PC-9 (cell line): ENCODE measurements at regions not wholly inside any gene's neighbourhood (a gene's known extent, or its start where the extent isn't known, plus 50 kb on each side); places are given as distances from the start of the nearest gene placed in this dataset.

ENCODE experiments used
- BruUV-seq: library from RNA; stranded (reverse); fragments of 400-500 nt; replicated peaks from 2 replicates; lab custom pipeline; 2021; lab: Mats Ljungman, UMichigan
- CTCF ChIA-PET: fragments of 300-600 bp; sonication (Branson Sonifier 250); formaldehyde crosslinking; loops from one replicate; lab custom pipeline; 2022; ENCODE audit warnings: antibody characterized with exemption; lab: Charles Lee
- POLR2A ChIA-PET: fragments of 300-600 bp; sonication (Branson Sonifier 250); formaldehyde crosslinking; loops from one replicate; lab custom pipeline; 2022; ENCODE audit warnings: antibody characterized with exemption; ENCODE audit not compliant: unreplicated experiment; lab: Charles Lee
- DNase-seq, 2 experiments: peaks; one replicate each; pipeline versions ENCODE4 v3.0.0 to v3.0.0-alpha.2; 2015 to 2022; ENCODE audit warnings: mixed read lengths in 1 of 2
- H2AFZ ChIP-seq: fragments of 200-600 bp; sonication (generic); 2 replicates; pipeline ENCODE4 v1.8.1; 2017; ENCODE audit warnings: antibody characterized with exemption
- H3F3A ChIP-seq: fragments of 200-600 bp; sonication (generic); 2 replicates; pipeline ENCODE4 v1.8.1; 2017; ENCODE audit warnings: antibody characterized with exemption, mild to moderate bottlenecking, low read depth; ENCODE audit not compliant: insufficient read depth
- H3K27ac ChIP-seq: fragments of 200-600 bp; sonication (generic); 2 replicates; pipeline ENCODE4 v1.6.1; 2016; ENCODE audit warnings: mixed run types
- H3K27me3 ChIP-seq: fragments of 200-600 bp; sonication (generic); 2 replicates; pipeline ENCODE4 v1.6.1; 2016; ENCODE audit warnings: low read depth, mixed run types; ENCODE audit not compliant: insufficient read depth
- H3K36me3 ChIP-seq: fragments of 200-600 bp; sonication (generic); 2 replicates; pipeline ENCODE4 v1.6.1; 2016; ENCODE audit warnings: low read depth, mixed run types
- H3K4me1 ChIP-seq: fragments of 200-600 bp; sonication (generic); replicated peaks from 2 replicates; pipeline ENCODE4 v1.6.1; 2016; ENCODE audit warnings: mixed run types; ENCODE audit not compliant: insufficient read depth
- H3K4me2 ChIP-seq: fragments of 200-600 bp; sonication (generic); 2 replicates; pipeline ENCODE4 v1.6.1; 2017; ENCODE audit warnings: mixed run types
- H3K4me3 ChIP-seq: fragments of 200-600 bp; sonication (generic); 2 replicates; pipeline ENCODE4 v1.6.1; 2016; ENCODE audit warnings: mixed run types
- H3K79me2 ChIP-seq: fragments of 200-600 bp; sonication (generic); 2 replicates; pipeline ENCODE4 v1.6.1; 2017; ENCODE audit warnings: low read depth, mixed run types
- H3K9me2 ChIP-seq: fragments of 200-600 bp; sonication (generic); 2 replicates; pipeline ENCODE4 v1.8.1; 2017; ENCODE audit warnings: mild to moderate bottlenecking; ENCODE audit not compliant: insufficient read depth
- H3K9me3 ChIP-seq: fragments of 200-600 bp; sonication (generic); 2 replicates; pipeline ENCODE4 v1.8.1; 2016; ENCODE audit warnings: low read depth; ENCODE audit not compliant: insufficient read depth
- H4K20me1 ChIP-seq: fragments of 200-600 bp; sonication (generic); 2 replicates; pipeline ENCODE4 v1.8.1; 2017; ENCODE audit not compliant: insufficient read depth
- CTCF ChIP-seq: fragments of 200-600 bp; sonication (generic); conservative IDR thresholded peaks from 2 replicates; pipeline ENCODE4 v1.6.1; 2017; ENCODE audit warnings: mixed run types, antibody characterized with exemption, mild to moderate bottlenecking, moderate library complexity
- EZH2 ChIP-seq: fragments of 200-600 bp; sonication (generic); IDR thresholded peaks from 2 replicates; pipeline ENCODE4 v1.8.0; 2017; ENCODE audit warnings: antibody characterized with exemption, low read depth
- intact Hi-C: fragments of 100-400 bp; cut with micrococcal nuclease; formaldehyde crosslinking; loops from one replicate; pipeline ENCODE4 v1.10.0; 2022; ENCODE audit not compliant: unreplicated experiment

GRCh38 chr5:133703935-133704334 lies 91.6 kb upstream of the FSTL4 start:
- no peak overlapping the region for H3K4me3 ChIP-seq
- H3K27me3 ChIP-seq = no peaks in the 10 kb centered on the region
- no peaks in the 10 kb centered on the region for H3K9me3 ChIP-seq
- no TSS peak for BruUV-seq
- no peaks in the 10 kb centered on the region for H3K4me1 ChIP-seq
- ChIA-PET CTCF (no interaction called here), POLR2A (no interaction called here)
- H3K27ac ChIP-seq = no peak overlapping the region
- no peaks in the 10 kb centered on the region for H3K36me3 ChIP-seq
- H3K79me2 ChIP-seq = no peaks in the 10 kb centered on the region
- DNase-seq = no peak
- H2AFZ ChIP-seq = no peak overlapping the region
- no peaks in the 10 kb centered on the region for H3K9me2 ChIP-seq
- H3F3A ChIP-seq = no peaks in the 10 kb centered on the region
- H4K20me1 ChIP-seq = no peaks in the 10 kb centered on the region
- TF ChIP-seq CTCF = no peak
- no peak for TF ChIP-seq EZH2
- H3K4me2 ChIP-seq = no peak overlapping the region
- intact Hi-C loops = no loop called here

GRCh38 chr5:133702791-133703770 lies 90.7 kb upstream of the FSTL4 start:
- Histone ChIP-seq H4K20me1 (no peaks in the 10 kb centered on the region), H3K79me2 (no peaks in the 10 kb centered on the region), H3K4me3 (no peak overlapping the region), H2AFZ (no peak overlapping the region), H3K9me2 (no peaks in the 10 kb centered on the region), H3F3A (no peaks in the 10 kb centered on the region), H3K27ac (no peak overlapping the region), H3K27me3 (no peaks in the 10 kb centered on the region), H3K36me3 (no peaks in the 10 kb centered on the region), H3K9me3 (no peaks in the 10 kb centered on the region), H3K4me1 (no peaks in the 10 kb centered on the region), H3K4me2 (no peak overlapping the region)
- intact Hi-C loops = no loop called here
- POLR2A ChIA-PET = no interaction called here
- CTCF ChIA-PET = no interaction called here
- TF ChIP-seq CTCF (no peak), EZH2 (no peak)
- BruUV-seq = no TSS peak
- no peak for DNase-seq

GRCh38 chr5:133701871-133702270 lies 89.5 kb upstream of the FSTL4 start:
- POLR2A ChIA-PET = no interaction called here
- H4K20me1 ChIP-seq = no peaks in the 10 kb centered on the region
- H3K4me2 ChIP-seq = no peak overlapping the region
- no peak for DNase-seq
- H3F3A ChIP-seq = no peaks in the 10 kb centered on the region
- no peaks in the 10 kb centered on the region for H3K4me1 ChIP-seq
- intact Hi-C loops = no loop called here
- H2AFZ ChIP-seq = no peak overlapping the region
- no peak for TF ChIP-seq CTCF
- no peak for TF ChIP-seq EZH2
- CTCF ChIA-PET = no interaction called here
- H3K27ac ChIP-seq = no peak overlapping the region
- BruUV-seq = no TSS peak
- no peaks in the 10 kb centered on the region for H3K9me3 ChIP-seq
- no peaks in the 10 kb centered on the region for H3K36me3 ChIP-seq
- no peak overlapping the region for H3K4me3 ChIP-seq
- H3K9me2 ChIP-seq = no peaks in the 10 kb centered on the region
- no peaks in the 10 kb centered on the region for H3K27me3 ChIP-seq
- no peaks in the 10 kb centered on the region for H3K79me2 ChIP-seq
